SW 1271 (cell line): ENCODE measurements at regions not wholly inside any gene's neighbourhood (a gene's known extent, or its start where the extent isn't known, plus 50 kb on each side); places are given as distances from the start of the nearest gene placed in this dataset.
"Not testable (repeated sequence)": the region's sequence is repeated elsewhere in the genome, so short reads cannot be mapped to it uniquely, and the experiment has no call there.

Source experiments
- DNase-seq, 2 experiments: peaks; one replicate each; lab custom pipeline; 2025; lab: John Stamatoyannopoulos, UW

- DNase-seq: no peak
These were observed 214.8 kb upstream of the TMEM229A start for GRCh38 chr7:124247691-124248090.

- no peak for DNase-seq
These were observed 213.5 kb upstream of the TMEM229A start for GRCh38 chr7:124246262-124246863.

- not testable (repeated sequence) for DNase-seq
These were observed 211.6 kb upstream of the TMEM229A start for GRCh38 chr7:124244469-124244868.

DNA sequence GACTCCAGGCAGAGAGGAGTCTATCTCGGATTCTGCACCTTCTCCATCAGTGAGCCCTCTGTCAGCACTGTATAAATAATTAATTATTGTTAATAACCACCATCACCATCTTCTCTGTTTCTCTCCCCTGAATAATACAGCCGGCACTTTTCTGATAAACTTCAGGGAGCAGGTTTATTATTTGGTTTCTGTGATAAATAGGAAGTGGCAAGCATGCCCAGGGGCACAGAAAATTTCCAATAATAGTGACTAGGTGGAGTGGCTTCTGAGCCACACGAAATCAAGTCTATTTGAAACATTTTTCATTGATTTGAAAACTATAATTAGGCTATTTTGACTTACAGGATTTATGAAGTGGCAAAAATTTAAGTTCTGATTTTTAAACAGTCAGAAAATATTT is 186.8 kb upstream of the TMEM229A start:
- DNase-seq: no peak

GRCh38 chr7:124208642-124209041 is 175.8 kb upstream of the TMEM229A start:
- no peak for DNase-seq

- DNase-seq: no peak
These were observed 175.3 kb upstream of the TMEM229A start for GRCh38 chr7:124208173-124208572.

GRCh38 chr7:124205526-124205925 is 172.7 kb upstream of the TMEM229A start:
- no peak for DNase-seq

DNA sequence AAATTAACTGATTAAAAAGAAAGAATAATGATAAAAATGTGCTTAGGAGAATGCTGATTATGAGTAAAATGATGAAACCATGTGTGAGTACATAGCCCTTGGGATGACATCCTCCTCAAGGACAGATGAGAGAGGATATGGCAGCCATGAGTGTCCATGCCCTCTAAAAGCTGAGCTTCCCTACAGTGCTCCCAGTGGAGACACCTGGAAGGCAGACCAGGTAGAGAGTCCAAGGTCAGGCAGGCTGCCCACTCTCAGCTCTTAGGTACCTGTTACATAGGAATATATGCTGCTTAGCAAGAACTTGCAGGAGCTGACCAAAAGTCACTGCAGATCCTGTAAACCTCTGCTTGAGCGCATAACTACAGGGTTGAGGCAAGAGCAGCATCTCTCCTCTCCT is 169.7 kb upstream of the TMEM229A start:
- no peak for DNase-seq

- DNase-seq: no peak
These were observed 169.0 kb upstream of the TMEM229A start for GRCh38 chr7:124201768-124202349.

GRCh38 chr7:124196519-124196918 is 163.7 kb upstream of the TMEM229A start:
- no peak for DNase-seq

DNA sequence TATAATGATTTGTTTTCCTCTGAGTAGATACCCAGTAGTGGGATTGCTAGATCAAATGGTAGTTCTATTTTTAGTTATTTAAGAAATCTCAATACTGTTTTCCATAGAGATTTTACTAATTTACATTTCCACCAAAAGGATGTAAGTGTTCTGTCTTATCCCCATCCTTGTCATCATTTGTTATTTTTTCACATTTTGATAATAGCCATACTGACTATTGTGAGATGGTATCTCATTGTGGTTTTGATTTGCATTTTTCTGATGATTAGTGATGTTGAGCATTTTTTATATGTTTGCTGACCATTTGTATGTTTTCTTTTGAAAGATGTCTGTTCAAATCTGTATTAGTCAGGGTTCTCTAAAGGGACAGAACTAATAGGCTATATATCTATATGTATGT is 160.0 kb upstream of the TMEM229A start:
- DNase-seq: no peak

DNA sequence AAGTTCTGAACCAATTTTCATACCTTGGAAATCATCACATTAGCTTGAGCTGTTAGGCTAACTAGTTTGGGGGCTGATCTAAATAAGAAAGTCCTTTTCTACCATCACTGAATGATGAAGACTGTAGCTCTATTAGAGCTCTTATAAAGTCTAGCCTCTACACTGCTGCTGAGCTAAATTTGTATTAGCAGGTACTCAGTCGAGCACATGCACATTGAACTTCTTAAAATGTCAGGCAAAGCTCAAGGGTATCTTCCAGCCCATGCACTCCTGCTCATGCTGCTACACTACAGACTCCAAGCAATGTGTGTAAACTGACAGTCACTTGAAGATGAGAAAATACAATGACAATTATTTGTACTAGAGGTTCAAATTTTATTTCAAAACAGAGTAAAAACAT is 158.8 kb upstream of the TMEM229A start:
- no peak for DNase-seq

- DNase-seq: no peak
These were observed 158.2 kb upstream of the TMEM229A start for GRCh38 chr7:124191030-124191429.

DNA sequence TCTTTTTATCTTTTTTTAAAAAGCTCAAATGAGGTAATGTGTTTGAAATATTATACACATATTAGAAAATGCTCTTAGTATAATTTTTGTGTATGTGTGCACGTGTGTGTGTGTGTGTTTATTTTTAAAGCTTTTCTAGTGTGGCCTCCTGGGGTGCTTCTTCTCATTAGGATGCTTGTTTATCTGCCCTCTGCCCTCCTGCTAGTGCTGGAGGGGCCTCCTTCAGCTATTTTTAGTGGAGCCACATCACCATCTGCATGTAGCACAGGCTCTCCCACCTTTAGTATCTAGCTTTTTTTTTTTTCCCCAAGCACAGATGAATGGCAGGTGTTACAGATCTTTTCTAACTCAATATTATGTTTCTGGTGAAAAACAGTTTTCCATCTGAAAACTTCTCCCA is 155.7 kb upstream of the TMEM229A start:
- no peak for DNase-seq

DNA sequence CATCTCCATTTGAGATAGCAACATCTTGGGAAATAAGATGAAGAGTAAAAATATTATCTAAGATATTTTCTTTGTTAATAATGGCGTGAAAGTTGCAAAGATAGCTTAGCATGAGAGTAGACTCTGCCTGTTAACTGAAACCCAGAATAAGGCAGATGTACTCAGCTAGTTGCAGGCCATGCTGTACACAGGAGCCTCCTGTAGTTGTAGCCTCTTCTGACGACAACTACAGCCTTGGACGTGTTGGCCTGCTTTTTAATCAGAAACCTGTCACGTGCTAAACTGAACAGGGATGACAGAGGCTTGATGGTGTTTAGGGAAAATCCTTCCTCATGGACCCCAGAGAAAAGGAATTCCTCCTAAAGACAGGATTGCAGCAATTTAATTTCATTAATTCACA is 155.1 kb upstream of the TMEM229A start:
- no peak for DNase-seq

DNA sequence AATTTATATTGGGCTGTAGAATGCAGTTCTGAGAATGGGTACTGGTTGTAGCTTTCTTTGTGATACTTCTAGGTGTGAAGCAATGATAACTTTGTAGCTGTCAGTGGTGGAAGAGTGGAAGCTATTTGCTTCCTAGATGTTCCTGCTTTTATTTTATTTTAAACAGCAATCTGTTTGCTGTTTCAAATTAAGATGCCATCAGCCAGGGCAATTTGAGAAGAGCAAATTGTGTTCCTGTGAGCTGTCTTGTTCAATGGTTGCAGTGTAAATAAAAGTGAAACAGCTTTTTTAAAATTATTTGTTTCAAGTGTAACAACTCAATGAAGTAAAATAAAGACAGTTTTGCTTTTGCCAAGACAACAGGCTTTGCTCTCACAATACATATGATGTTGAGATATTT is 150.8 kb upstream of the TMEM229A start:
- no peak for DNase-seq

GRCh38 chr7:124179641-124180040 is 146.8 kb upstream of the TMEM229A start:
- DNase-seq: no peak

- DNase-seq: no peak
These were observed 145.0 kb upstream of the TMEM229A start for GRCh38 chr7:124177891-124178290.

- DNase-seq: not testable (repeated sequence)
These were observed 138.9 kb upstream of the TMEM229A start for GRCh38 chr7:124171812-124172211.

DNA sequence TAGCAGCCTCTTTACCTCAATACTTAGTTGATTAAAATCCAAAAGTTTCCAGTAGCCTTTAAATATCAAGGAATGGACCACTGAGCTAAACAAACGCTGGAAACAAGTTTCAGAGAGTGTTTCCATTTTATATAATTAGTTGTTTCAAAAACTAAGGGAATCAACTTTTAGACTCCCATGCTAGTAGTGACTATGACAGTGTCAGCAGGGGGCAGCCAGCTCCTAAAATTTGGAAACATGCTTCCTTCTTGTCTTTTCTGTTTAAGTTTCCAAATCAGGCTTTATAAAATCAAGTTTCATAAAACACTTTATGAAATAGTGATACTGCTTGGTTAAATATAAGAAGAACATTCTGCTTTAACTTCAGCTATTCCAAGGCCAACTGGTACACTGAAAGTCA is 138.2 kb upstream of the TMEM229A start:
- DNase-seq: no peak

GRCh38 chr7:124168616-124169015 is 135.7 kb upstream of the TMEM229A start:
- DNase-seq: no peak

DNA sequence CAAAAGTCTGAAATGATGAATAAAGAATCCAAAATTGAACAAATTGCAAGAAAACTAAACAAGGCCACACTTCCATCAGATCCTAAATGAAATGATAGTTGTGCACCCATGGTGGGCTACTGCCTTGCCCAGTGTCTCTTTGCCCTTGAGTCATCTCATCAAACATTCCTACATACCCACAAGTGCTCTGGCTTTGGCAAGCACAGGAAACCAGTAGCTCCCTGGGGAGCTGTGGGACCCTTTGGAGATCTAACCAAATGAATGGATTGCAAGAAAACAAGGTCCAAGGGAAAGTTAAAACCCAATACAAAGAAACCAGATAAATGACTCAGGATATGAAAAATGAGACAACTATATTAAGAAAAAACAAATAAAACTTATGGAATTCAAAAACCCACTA is 129.8 kb upstream of the TMEM229A start:
- no peak for DNase-seq

GRCh38 chr7:124155432-124156022 is 122.7 kb upstream of the TMEM229A start:
- peak in 1 of 2 experiments; percentile 31 for DNase-seq
